ENCODE measurements at regions not wholly inside any gene's neighbourhood (a gene's known extent, or its start where the extent isn't known, plus 50 kb on each side); places are given as distances from the start of the nearest gene placed in this dataset.

GRCh38 chr13:34826432-34826831 is 115.6 kb upstream of the NBEA start:
- H3K9me3 ChIP-seq: no peaks in the 10 kb centered on the region
- no peaks in the 10 kb centered on the region for H3K36me3 ChIP-seq
- no peak for DNase-seq
- no peaks in the 10 kb centered on the region for H3K27me3 ChIP-seq
- no peak for TF ChIP-seq CTCF (IDR thresholded peaks at IDR 0.05)
- no peaks in the 10 kb centered on the region for H3K4me1 ChIP-seq
- no peak overlapping the region for H3K27ac ChIP-seq
- H3K4me3 ChIP-seq: no peak overlapping the region

GRCh38 chr13:34833562-34834182 is 108.4 kb upstream of the NBEA start:
- no peaks in the 10 kb centered on the region for H3K4me1 ChIP-seq
- H3K9me3 ChIP-seq: no peaks in the 10 kb centered on the region
- no peak overlapping the region for H3K27ac ChIP-seq
- no peak overlapping the region for H3K4me3 ChIP-seq
- no peaks in the 10 kb centered on the region for H3K27me3 ChIP-seq
- H3K36me3 ChIP-seq: no peaks in the 10 kb centered on the region
- no peak for DNase-seq
- TF ChIP-seq CTCF (IDR thresholded peaks at IDR 0.05) (no peak), POLR2A (IDR thresholded peaks at IDR 0.05) (no peak)

GRCh38 chr13:34842466-34842865 is 99.6 kb upstream of the NBEA start:
- no peak for DNase-seq
- H3K36me3 ChIP-seq: no peaks in the 10 kb centered on the region
- H3K4me3 ChIP-seq: no peak overlapping the region
- H3K27me3 ChIP-seq: no peaks in the 10 kb centered on the region
- no peaks in the 10 kb centered on the region for H3K4me1 ChIP-seq
- H3K9me3 ChIP-seq: no peaks in the 10 kb centered on the region
- TF ChIP-seq CTCF (IDR thresholded peaks at IDR 0.05) (no peak), POLR2A (IDR thresholded peaks at IDR 0.05) (no peak)
- H3K27ac ChIP-seq: no peak overlapping the region

- no peak overlapping the region for H3K27ac ChIP-seq
- TF ChIP-seq POLR2A (IDR thresholded peaks at IDR 0.05) (no peak), CTCF (IDR thresholded peaks at IDR 0.05) (no peak)
- no peak overlapping the region for H3K4me3 ChIP-seq
- no peaks in the 10 kb centered on the region for H3K27me3 ChIP-seq
- H3K4me1 ChIP-seq: no peaks in the 10 kb centered on the region
- H3K9me3 ChIP-seq: no peaks in the 10 kb centered on the region
- no peaks in the 10 kb centered on the region for H3K36me3 ChIP-seq
- no peak for DNase-seq
Measured at GRCh38 chr13:34847766-34848165, 94.3 kb upstream of the NBEA start.

- no peak for DNase-seq
- no peak for TF ChIP-seq POLR2A (IDR thresholded peaks at IDR 0.05)
- no peak for TF ChIP-seq CTCF (IDR thresholded peaks at IDR 0.05)
- H3K27ac ChIP-seq: no peak overlapping the region
- no peaks in the 10 kb centered on the region for H3K4me1 ChIP-seq
- no peaks in the 10 kb centered on the region for H3K9me3 ChIP-seq
- no peak overlapping the region for H3K4me3 ChIP-seq
- H3K36me3 ChIP-seq: no peaks in the 10 kb centered on the region
- no peaks in the 10 kb centered on the region for H3K27me3 ChIP-seq
Measured at GRCh38 chr13:34849406-34849805, 92.7 kb upstream of the NBEA start.

GRCh38 chr13:34853161-34853560 is 88.9 kb upstream of the NBEA start:
- H3K4me1 ChIP-seq: no peaks in the 10 kb centered on the region
- no peaks in the 10 kb centered on the region for H3K36me3 ChIP-seq
- no peaks in the 10 kb centered on the region for H3K9me3 ChIP-seq
- no peak for TF ChIP-seq POLR2A (IDR thresholded peaks at IDR 0.05)
- TF ChIP-seq CTCF (IDR thresholded peaks at IDR 0.05): no peak
- no peaks in the 10 kb centered on the region for H3K27me3 ChIP-seq
- DNase-seq: no peak
- no peak overlapping the region for H3K4me3 ChIP-seq
- no peak overlapping the region for H3K27ac ChIP-seq

All from Peyer's patch (tissue), 4 donors.